ENCODE measurements at regions not wholly inside any gene's neighbourhood (a gene's known extent, or its start where the extent isn't known, plus 50 kb on each side); places are given as distances from the start of the nearest gene placed in this dataset.

DNA sequence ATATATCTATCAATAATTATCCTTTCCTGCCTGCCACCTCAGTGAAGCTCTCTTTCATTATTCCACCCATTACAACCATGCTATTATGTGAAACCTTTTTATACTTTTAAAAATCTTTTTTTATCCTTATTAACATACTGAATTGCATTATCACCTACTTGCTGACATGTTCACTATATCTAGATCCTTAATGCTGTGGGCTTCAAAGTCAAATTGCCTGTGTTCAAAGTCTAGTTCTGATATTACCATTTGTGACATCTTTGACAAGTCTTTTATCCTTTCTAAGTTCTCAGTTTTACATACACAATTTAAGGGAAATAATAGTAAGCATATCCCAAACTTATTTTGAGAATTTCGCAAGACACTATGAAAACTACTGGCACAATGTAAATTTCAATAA lies 2239.4 kb downstream of the LRRC4C start:
- H3K4me3 Mint-ChIP-seq: no peak overlapping the region
- no peak overlapping the region for H3K27ac Mint-ChIP-seq
- DNase-seq: no peak
- peaks cover 5% of the 10 kb centered on the region for H3K9me3 Mint-ChIP-seq
- no peaks in the 10 kb centered on the region for H3K36me3 Mint-ChIP-seq (ENCODE audit: low read depth)
- H3K27me3 Mint-ChIP-seq (ENCODE audit: low read depth, poor library complexity): no peaks in the 10 kb centered on the region
- peaks cover 7% of the 10 kb centered on the region for H3K4me1 Mint-ChIP-seq
- TF ChIP-seq, protein P1, sequence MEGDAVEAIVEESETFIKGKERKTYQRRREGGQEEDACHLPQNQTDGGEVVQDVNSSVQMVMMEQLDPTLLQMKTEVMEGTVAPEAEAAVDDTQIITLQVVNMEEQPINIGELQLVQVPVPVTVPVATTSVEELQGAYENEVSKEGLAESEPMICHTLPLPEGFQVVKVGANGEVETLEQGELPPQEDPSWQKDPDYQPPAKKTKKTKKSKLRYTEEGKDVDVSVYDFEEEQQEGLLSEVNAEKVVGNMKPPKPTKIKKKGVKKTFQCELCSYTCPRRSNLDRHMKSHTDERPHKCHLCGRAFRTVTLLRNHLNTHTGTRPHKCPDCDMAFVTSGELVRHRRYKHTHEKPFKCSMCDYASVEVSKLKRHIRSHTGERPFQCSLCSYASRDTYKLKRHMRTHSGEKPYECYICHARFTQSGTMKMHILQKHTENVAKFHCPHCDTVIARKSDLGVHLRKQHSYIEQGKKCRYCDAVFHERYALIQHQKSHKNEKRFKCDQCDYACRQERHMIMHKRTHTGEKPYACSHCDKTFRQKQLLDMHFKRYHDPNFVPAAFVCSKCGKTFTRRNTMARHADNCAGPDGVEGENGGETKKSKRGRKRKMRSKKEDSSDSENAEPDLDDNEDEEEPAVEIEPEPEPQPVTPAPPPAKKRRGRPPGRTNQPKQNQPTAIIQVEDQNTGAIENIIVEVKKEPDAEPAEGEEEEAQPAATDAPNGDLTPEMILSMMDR (IDR thresholded peaks at IDR 0.05): no peak

DNA sequence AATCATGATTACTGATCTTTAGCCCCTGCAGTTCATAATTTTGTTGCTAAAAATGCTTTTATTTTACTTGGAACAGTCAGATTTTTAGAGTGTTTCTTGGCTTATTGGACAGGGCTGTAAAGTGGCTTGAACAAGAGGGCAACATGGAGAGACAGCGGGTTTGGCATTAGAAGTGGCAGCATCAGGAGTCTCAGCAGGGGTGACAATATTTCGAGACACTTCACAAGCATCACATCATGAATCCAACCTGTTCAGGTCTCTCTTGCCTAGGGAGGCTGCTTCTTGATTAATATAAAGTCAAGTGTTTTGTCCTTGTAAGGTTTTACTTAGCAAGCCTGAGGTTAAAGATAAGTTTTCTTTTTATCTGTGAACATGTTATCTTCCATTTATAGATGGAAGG lies 2249.5 kb downstream of the LRRC4C start:
- Mint-ChIP-seq H3K4me3 (no peak overlapping the region), H3K4me1 (peaks cover 9% of the 10 kb centered on the region), H3K9me3 (no peaks in the 10 kb centered on the region), H3K36me3 (ENCODE audit: low read depth) (no peaks in the 10 kb centered on the region), H3K27me3 (ENCODE audit: low read depth, poor library complexity) (no peaks in the 10 kb centered on the region), H3K27ac (peak overlapping the region; percentile 41)
- DNase-seq: no peak
- TF ChIP-seq, protein P1 (IDR thresholded peaks at IDR 0.05): no peak

DNA sequence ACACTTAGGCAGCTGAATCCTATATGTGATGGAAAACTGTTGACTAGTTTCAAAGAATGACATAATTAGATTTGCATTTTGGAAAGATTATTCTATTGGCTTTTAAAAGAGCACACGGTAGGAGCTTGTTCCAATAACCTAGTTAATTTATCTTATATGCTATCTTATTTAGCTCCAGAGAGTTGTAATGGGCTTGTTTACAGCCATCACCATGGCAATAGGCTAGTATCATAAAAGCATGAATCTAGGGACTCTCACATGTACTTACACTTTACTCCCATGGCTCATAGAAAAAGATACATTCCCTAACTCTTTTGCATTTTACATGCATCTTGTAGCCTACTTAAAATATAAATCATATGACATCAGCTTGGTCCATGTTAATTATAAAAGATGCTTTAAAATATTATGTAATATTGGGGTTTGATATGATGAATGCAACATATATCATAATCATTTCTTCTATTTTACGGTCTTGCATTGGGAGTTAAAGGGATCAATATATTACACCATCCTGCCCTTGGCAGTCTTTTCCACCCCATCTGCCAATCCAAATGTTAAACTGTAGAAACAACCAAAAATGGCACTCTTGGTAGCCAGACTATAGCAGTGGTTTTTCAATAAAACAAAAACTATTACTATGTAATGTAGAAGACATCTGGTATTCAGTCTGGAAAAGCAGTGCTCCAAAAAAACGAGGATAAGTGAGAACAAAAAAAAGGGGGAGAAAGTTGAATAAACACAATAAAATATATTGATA lies 2254.0 kb downstream of the LRRC4C start:
- no peaks in the 10 kb centered on the region for H3K27me3 Mint-ChIP-seq (ENCODE audit: low read depth, poor library complexity)
- DNase-seq: no peak
- no peaks in the 10 kb centered on the region for H3K9me3 Mint-ChIP-seq
- H3K4me1 Mint-ChIP-seq: peaks cover 4% of the 10 kb centered on the region
- TF ChIP-seq, protein P1 (IDR thresholded peaks at IDR 0.05): no peak
- H3K4me3 Mint-ChIP-seq: no peak overlapping the region
- H3K27ac Mint-ChIP-seq: no peak overlapping the region
- H3K36me3 Mint-ChIP-seq (ENCODE audit: low read depth): no peaks in the 10 kb centered on the region

DNA sequence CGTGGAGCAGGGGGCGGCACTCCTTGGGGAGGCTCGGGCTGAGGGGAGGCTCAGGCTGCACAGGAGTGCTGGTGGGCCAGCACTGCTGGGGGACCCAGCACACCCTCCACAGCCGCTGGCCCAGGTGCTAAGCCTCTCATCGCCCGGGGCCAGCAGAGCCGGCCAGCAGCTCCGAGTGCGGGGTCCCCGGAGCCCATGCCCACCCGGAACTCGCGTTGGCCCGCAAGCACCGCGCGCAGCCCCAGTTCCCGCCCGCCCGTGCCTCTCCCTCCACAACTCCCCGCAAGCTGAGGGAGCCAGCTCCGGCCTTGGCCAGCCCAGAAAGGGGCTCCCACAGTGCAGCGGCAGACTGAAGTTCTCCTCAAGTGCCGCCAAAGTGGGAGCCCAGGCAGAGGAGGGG lies 2266.8 kb downstream of the LRRC4C start:
- H3K9me3 Mint-ChIP-seq: peaks cover 11% of the 10 kb centered on the region
- TF ChIP-seq, protein P1 (IDR thresholded peaks at IDR 0.05): no peak
- no peak overlapping the region for H3K27ac Mint-ChIP-seq
- no peak for DNase-seq
- H3K36me3 Mint-ChIP-seq (ENCODE audit: low read depth): no peaks in the 10 kb centered on the region
- H3K27me3 Mint-ChIP-seq (ENCODE audit: low read depth, poor library complexity): no peaks in the 10 kb centered on the region
- H3K4me3 Mint-ChIP-seq: no peak overlapping the region
- H3K4me1 Mint-ChIP-seq: no peaks in the 10 kb centered on the region

DNA sequence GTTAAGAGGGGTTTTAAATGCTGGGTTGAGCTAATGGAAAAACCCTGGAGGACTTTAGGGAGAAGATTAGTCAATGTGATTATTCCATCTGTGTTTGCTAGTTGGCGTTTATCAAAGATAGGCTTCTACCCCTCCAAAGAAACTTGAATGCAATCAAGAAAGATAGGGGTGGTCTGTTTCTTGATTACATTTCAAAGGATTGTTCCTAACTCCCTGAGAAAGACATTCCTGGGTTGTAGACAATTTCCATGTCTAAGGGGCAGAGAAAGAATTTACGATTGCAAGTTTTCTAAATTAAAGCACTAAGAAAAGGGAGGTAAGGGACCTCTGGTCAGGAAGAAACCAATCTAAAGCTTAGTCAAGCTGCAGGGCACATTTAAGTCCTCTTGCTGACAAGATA lies 2268.7 kb downstream of the LRRC4C start:
- no peak overlapping the region for H3K4me3 Mint-ChIP-seq
- H3K36me3 Mint-ChIP-seq (ENCODE audit: low read depth): no peaks in the 10 kb centered on the region
- no peak overlapping the region for H3K27ac Mint-ChIP-seq
- H3K4me1 Mint-ChIP-seq: no peaks in the 10 kb centered on the region
- H3K9me3 Mint-ChIP-seq: peaks cover 11% of the 10 kb centered on the region
- TF ChIP-seq, protein P1 (IDR thresholded peaks at IDR 0.05): no peak
- no peak for DNase-seq
- H3K27me3 Mint-ChIP-seq (ENCODE audit: low read depth, poor library complexity): no peaks in the 10 kb centered on the region

DNA sequence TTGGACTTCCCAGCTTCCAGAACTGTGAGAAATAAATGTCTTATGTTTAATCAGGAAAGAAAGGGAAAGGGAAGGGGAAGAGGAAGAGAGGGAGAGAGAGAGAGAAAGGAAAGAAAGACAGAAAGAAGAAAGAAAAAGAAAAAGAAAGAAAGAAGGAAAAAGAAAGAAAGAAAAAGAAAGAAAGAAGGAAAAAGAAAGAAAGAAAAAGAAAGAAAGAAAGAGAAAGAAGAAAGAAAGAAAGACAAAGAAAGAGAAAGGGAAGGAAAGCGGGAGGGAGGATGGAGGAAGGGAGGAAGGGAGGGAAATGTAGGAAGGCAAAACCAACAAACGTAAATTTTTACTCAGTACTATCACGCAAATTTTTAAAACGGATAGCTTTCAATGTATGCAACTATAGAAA lies 2281.8 kb downstream of the LRRC4C start:
- no peaks in the 10 kb centered on the region for H3K36me3 Mint-ChIP-seq (ENCODE audit: low read depth)
- H3K4me3 Mint-ChIP-seq: no peak overlapping the region
- TF ChIP-seq, protein P1 (IDR thresholded peaks at IDR 0.05): no peak
- H3K4me1 Mint-ChIP-seq: no peaks in the 10 kb centered on the region
- no peaks in the 10 kb centered on the region for H3K9me3 Mint-ChIP-seq
- H3K27me3 Mint-ChIP-seq (ENCODE audit: low read depth, poor library complexity): peaks cover 4% of the 10 kb centered on the region
- no peak for DNase-seq
- no peak overlapping the region for H3K27ac Mint-ChIP-seq
